Hepatocyte (in vitro differentiated cells): ENCODE measurements at regions not wholly inside any gene's neighbourhood (a gene's known extent, or its start where the extent isn't known, plus 50 kb on each side); places are given as distances from the start of the nearest gene placed in this dataset.

Source experiments
- CTCF ChIP-seq: fragments of 200-600 bp; sonication (generic); IDR thresholded peaks from 2 replicates; pipeline ENCODE4 v1.5.1; 2016; ENCODE audit warnings: antibody characterized with exemption, mild to moderate bottlenecking; ENCODE audit not compliant: poor library complexity
- EZH2 ChIP-seq: fragments of 200-600 bp; sonication (generic); IDR thresholded peaks from 2 replicates; pipeline ENCODE4 v1.6.1; 2016; ENCODE audit warnings: antibody characterized with exemption, mild to moderate bottlenecking, borderline replicate concordance

- TF ChIP-seq CTCF (no peak), EZH2 (no peak)
These were observed 112.6 kb downstream of the SQOR start for GRCh38 chr15:45747426-45747825.
